ENCODE measurements at regions not wholly inside any gene's neighbourhood (a gene's known extent, or its start where the extent isn't known, plus 50 kb on each side); places are given as distances from the start of the nearest gene placed in this dataset.

- no peak overlapping the region for H3K4me3 ChIP-seq (ENCODE audit: low read depth, low read length)
- no peak for DNase-seq (ENCODE audit: low read depth)
- H3K27me3 ChIP-seq (ENCODE audit: control insufficient read depth, insufficient read depth, low read length) = no peaks in the 10 kb centered on the region
- no peak for TF ChIP-seq CTCF (IDR thresholded peaks at IDR 0.05; ENCODE audit: insufficient read depth, low read length, severe bottlenecking)
- no peak for FAIRE-seq
- no peaks in the 10 kb centered on the region for H3K36me3 ChIP-seq (ENCODE audit: control insufficient read depth, insufficient read depth, low read length)
Measured at GRCh38 chr5:29113516-29113915, 2075.1 kb upstream of the CDH9 start.

- FAIRE-seq = no peak
- no peak for TF ChIP-seq CTCF (IDR thresholded peaks at IDR 0.05; ENCODE audit: insufficient read depth, low read length, severe bottlenecking)
- Histone ChIP-seq H3K36me3 (ENCODE audit: control insufficient read depth, insufficient read depth, low read length) (no peaks in the 10 kb centered on the region), H3K4me3 (ENCODE audit: low read depth, low read length) (no peak overlapping the region), H3K27me3 (ENCODE audit: control insufficient read depth, insufficient read depth, low read length) (no peaks in the 10 kb centered on the region)
- no peak for DNase-seq (ENCODE audit: low read depth)
Measured at GRCh38 chr5:29099585-29099984, 2061.2 kb upstream of the CDH9 start.

- DNase-seq (ENCODE audit: low read depth) = no peak
- no peaks in the 10 kb centered on the region for H3K27me3 ChIP-seq (ENCODE audit: control insufficient read depth, insufficient read depth, low read length)
- FAIRE-seq = no peak
- TF ChIP-seq CTCF (IDR thresholded peaks at IDR 0.05; ENCODE audit: insufficient read depth, low read length, severe bottlenecking) = no peak
- H3K36me3 ChIP-seq (ENCODE audit: control insufficient read depth, insufficient read depth, low read length) = no peaks in the 10 kb centered on the region
- no peak overlapping the region for H3K4me3 ChIP-seq (ENCODE audit: low read depth, low read length)
Measured at GRCh38 chr5:29089591-29090130, 2051.3 kb upstream of the CDH9 start.

- FAIRE-seq = no peak
- no peaks in the 10 kb centered on the region for H3K36me3 ChIP-seq (ENCODE audit: control insufficient read depth, insufficient read depth, low read length)
- no peak for DNase-seq (ENCODE audit: low read depth)
- no peak for TF ChIP-seq CTCF (IDR thresholded peaks at IDR 0.05; ENCODE audit: insufficient read depth, low read length, severe bottlenecking)
- no peak overlapping the region for H3K4me3 ChIP-seq (ENCODE audit: low read depth, low read length)
- H3K27me3 ChIP-seq (ENCODE audit: control insufficient read depth, insufficient read depth, low read length) = no peaks in the 10 kb centered on the region
Measured at GRCh38 chr5:29085142-29085541, 2046.8 kb upstream of the CDH9 start.

- Histone ChIP-seq H3K4me3 (ENCODE audit: low read depth, low read length) (no peak overlapping the region), H3K27me3 (ENCODE audit: control insufficient read depth, insufficient read depth, low read length) (no peaks in the 10 kb centered on the region), H3K36me3 (ENCODE audit: control insufficient read depth, insufficient read depth, low read length) (no peaks in the 10 kb centered on the region)
- no peak for TF ChIP-seq CTCF (IDR thresholded peaks at IDR 0.05; ENCODE audit: insufficient read depth, low read length, severe bottlenecking)
- no peak for FAIRE-seq
- no peak for DNase-seq (ENCODE audit: low read depth)
Measured at GRCh38 chr5:29079771-29080170, 2041.4 kb upstream of the CDH9 start.

GRCh38 chr5:29077451-29077850, 2039.1 kb upstream of the CDH9 start:
- TF ChIP-seq CTCF (IDR thresholded peaks at IDR 0.05; ENCODE audit: insufficient read depth, low read length, severe bottlenecking) = no peak
- Histone ChIP-seq H3K27me3 (ENCODE audit: control insufficient read depth, insufficient read depth, low read length) (no peaks in the 10 kb centered on the region), H3K36me3 (ENCODE audit: control insufficient read depth, insufficient read depth, low read length) (no peaks in the 10 kb centered on the region), H3K4me3 (ENCODE audit: low read depth, low read length) (no peak overlapping the region)
- FAIRE-seq (no peak), DNase-seq (ENCODE audit: low read depth) (peak; percentile 13)
